ENCODE measurements at regions not wholly inside any gene's neighbourhood (a gene's known extent, or its start where the extent isn't known, plus 50 kb on each side); places are given as distances from the start of the nearest gene placed in this dataset.

DNA sequence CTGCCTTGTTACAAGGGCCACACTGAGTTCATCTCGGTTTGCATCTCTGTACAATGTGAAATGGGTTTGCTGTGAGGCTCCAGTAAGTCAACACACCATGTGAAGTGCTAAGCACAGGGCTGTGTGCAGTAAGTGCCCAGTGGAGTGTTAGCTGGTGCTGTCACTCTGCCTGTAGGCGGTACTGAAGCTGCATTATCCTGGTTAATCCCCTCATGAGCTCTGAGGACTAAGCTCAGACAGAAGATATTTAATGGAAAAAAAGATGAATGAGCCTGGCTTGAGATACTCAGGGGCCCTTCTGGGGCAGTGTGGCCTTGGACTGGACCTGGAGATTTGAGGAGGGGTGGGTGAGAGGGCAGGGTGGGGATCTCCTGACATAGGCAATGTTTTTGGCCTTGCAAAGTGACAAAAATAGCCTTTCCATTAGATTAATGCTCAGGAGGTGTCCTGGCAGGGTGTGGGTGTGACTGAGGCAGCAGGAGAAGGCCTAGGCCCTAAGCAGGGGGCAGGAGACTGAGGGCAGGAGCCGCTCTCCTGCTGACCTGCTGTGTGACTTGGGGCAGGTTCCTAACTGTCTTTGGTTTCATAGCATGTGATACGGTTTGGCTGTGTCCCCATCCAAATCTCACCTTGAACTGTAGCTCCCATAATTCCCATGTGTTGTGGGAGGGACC lies 570.5 kb downstream of the PTPRU start:
- TF ChIP-seq, protein P1, sequence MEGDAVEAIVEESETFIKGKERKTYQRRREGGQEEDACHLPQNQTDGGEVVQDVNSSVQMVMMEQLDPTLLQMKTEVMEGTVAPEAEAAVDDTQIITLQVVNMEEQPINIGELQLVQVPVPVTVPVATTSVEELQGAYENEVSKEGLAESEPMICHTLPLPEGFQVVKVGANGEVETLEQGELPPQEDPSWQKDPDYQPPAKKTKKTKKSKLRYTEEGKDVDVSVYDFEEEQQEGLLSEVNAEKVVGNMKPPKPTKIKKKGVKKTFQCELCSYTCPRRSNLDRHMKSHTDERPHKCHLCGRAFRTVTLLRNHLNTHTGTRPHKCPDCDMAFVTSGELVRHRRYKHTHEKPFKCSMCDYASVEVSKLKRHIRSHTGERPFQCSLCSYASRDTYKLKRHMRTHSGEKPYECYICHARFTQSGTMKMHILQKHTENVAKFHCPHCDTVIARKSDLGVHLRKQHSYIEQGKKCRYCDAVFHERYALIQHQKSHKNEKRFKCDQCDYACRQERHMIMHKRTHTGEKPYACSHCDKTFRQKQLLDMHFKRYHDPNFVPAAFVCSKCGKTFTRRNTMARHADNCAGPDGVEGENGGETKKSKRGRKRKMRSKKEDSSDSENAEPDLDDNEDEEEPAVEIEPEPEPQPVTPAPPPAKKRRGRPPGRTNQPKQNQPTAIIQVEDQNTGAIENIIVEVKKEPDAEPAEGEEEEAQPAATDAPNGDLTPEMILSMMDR (IDR thresholded peaks at IDR 0.05), result no peak
- no peak for TF ChIP-seq POLR2A (IDR thresholded peaks at IDR 0.05)
